Esophagus (tissue), 2 donors: ENCODE measurements at regions not wholly inside any gene's neighbourhood (a gene's known extent, or its start where the extent isn't known, plus 50 kb on each side); places are given as distances from the start of the nearest gene placed in this dataset.

ENCODE experiments used
- H3K27ac ChIP-seq, 2 donors: one replicate each; pipeline ENCODE4 v1.5.1; 2013; ENCODE audit warnings: low read depth in 2 of 2, mild to moderate bottlenecking in 2 of 2, inconsistent platforms in 1 of 2, low read length in 1 of 2, moderate library complexity in 1 of 2
- H3K27me3 ChIP-seq, 2 donors: one replicate each; pipeline ENCODE4 v1.6.1; 2013; ENCODE audit warnings: low read length in 2 of 2, control low read depth in 1 of 2, mild to moderate bottlenecking in 1 of 2; ENCODE audit not compliant: insufficient read depth in 2 of 2, control insufficient read depth in 1 of 2
- H3K36me3 ChIP-seq, 2 donors: one replicate each; pipeline ENCODE4 v1.6.1; 2013; ENCODE audit warnings: low read length in 1 of 2; ENCODE audit not compliant: control insufficient read depth in 2 of 2, insufficient read depth in 2 of 2
- H3K4me1 ChIP-seq, 2 donors: one replicate each; pipeline ENCODE4 v1.6.1; 2013; ENCODE audit warnings: low read length in 1 of 2; ENCODE audit not compliant: control insufficient read depth in 2 of 2, insufficient read depth in 2 of 2
- H3K4me3 ChIP-seq, 2 donors: one replicate each; pipeline ENCODE4 v1.5.1; 2013; ENCODE audit warnings: low read length in 2 of 2, mild to moderate bottlenecking in 2 of 2, low read depth in 1 of 2, moderate library complexity in 1 of 2
- H3K9me3 ChIP-seq, 2 donors: one replicate each; pipeline ENCODE4 v1.6.1; 2013; ENCODE audit warnings: mild to moderate bottlenecking in 2 of 2, low read depth in 1 of 2, low read length in 1 of 2, moderate library complexity in 1 of 2; ENCODE audit not compliant: control insufficient read depth in 2 of 2, insufficient read depth in 1 of 2
- WGBS, 2 donors: extraction: QIAGEN DNeasy Blood & Tissue Kit; methylation state at CpG; one replicate each; pipeline ENCODE4 v1.1.7; 2013; 5-methylcytosine and 5-hydroxymethylcytosine counted together
- donor health status: healthy with polysubstance abuse.
- donor health status: Bipolar disorder and iron deficiency.

GRCh38 chr12:123092866-123093265, 58.0 kb downstream of the PITPNM2 start:
- H3K9me3 ChIP-seq = no peaks in the 10 kb centered on the region
- H3K27me3 ChIP-seq = no peaks in the 10 kb centered on the region
- 92 to 95% methylated on average over 4 of the region's 4 CpGs for WGBS, 2 donors

GRCh38 chr12:123091230-123092150, 59.4 kb downstream of the PITPNM2 start:
- H3K4me1 ChIP-seq = peaks cover 14 to 16% of the 10 kb centered on the region in 2 donors
- no peaks in the 10 kb centered on the region for H3K9me3 ChIP-seq
- WGBS, 2 donors = 94 to 98% methylated on average over 8 of the region's 8 CpGs
- H3K27ac ChIP-seq = no peak overlapping the region
- H3K4me3 ChIP-seq = no peak overlapping the region
- H3K36me3 ChIP-seq = no peaks in the 10 kb centered on the region
- no peaks in the 10 kb centered on the region for H3K27me3 ChIP-seq

More at GRCh38 chr12:123092866-123093265, 58.0 kb downstream of the PITPNM2 start:
- Histone ChIP-seq H3K36me3 (no peaks in the 10 kb centered on the region), H3K4me1 (peaks cover 16 to 17% of the 10 kb centered on the region in 2 donors), H3K4me3 (no peak overlapping the region), H3K27ac (no peak overlapping the region)

DNA sequence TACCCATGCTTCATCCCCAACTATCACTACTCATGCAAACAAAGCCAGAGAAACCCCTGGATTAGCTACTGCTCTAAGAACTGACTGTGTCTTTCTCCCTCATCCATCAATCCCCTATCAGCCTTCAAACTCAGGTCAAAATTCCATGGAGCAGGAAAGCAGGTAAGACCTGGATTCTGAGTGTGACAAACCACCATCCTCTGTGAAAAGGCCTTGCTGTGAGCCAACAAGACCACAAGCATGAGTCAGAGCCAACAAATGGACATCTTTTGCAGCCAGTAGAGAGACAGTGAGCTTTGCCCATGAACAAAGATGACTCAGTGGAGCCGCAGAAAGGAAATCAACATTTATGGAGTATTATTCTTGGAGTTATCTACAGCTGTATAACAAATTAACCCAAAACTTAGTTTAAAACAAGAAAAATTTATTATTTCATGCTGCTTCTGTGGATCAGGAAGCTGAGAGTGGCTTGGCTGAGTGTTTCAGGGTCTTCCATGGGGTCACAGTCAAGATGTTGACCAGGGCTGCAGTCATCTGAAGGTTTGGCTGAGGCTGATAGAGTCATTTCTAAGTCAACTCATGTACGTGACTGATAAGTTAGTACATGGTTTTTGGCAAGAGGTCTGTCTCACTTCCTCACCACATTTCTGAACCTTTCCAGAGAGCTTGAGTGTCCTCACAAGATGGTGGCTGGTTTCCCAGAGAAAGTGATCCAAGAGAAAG, 61.1 kb downstream of the PITPNM2 start:
- Histone ChIP-seq H3K27me3 (no peaks in the 10 kb centered on the region), H3K4me3 (no peak overlapping the region), H3K9me3 (no peaks in the 10 kb centered on the region), H3K27ac (no peak overlapping the region), H3K36me3 (no peaks in the 10 kb centered on the region), H3K4me1 (peaks cover 5 to 14% of the 10 kb centered on the region in 2 donors)
- WGBS, 2 donors = 57 to 66% methylated on average over 2 of the region's 2 CpGs

GRCh38 chr12:123089140-123089539, 61.8 kb downstream of the PITPNM2 start:
- no peaks in the 10 kb centered on the region for H3K36me3 ChIP-seq
- H3K9me3 ChIP-seq = no peaks in the 10 kb centered on the region
- no peak overlapping the region for H3K27ac ChIP-seq
- peaks cover 3 to 14% of the 10 kb centered on the region in 2 donors for H3K4me1 ChIP-seq
- H3K4me3 ChIP-seq = no peak overlapping the region
- 79 to 91% methylated on average over 6 of the region's 6 CpGs for WGBS, 2 donors
- no peaks in the 10 kb centered on the region for H3K27me3 ChIP-seq

- H3K4me1 ChIP-seq = peaks cover 2 to 11% of the 10 kb centered on the region in 2 donors
- H3K4me3 ChIP-seq = no peak overlapping the region
- H3K36me3 ChIP-seq = no peaks in the 10 kb centered on the region
- H3K9me3 ChIP-seq = no peaks in the 10 kb centered on the region
- no peaks in the 10 kb centered on the region for H3K27me3 ChIP-seq
- H3K27ac ChIP-seq = peak overlapping the region in 1 of 2 donors; percentile 14
- WGBS, 2 donors = 49 to 67% methylated on average over 10 of the region's 10 CpGs
Measured at GRCh38 chr12:123085730-123086487, 65.0 kb downstream of the PITPNM2 start.

DNA sequence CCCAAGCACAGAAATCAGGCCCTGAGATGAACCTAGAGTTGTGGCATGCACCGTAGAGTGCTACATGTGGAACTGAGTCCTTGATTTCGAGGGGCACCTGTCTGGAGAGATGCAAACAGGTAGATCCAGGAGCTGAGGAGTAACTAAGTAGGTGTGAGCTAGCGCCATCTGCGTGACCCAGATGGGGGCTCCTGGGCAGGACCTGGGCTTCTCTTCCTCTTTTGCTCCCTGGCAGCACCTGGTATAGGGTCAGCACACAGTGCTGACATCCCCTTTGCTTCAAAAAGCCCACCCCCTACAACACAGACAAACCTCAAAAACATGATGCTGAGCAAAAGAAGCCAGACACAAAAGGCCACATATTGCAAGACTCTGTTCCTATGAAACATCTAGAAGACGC, 65.8 kb downstream of the PITPNM2 start:
- H3K4me3 ChIP-seq = no peak overlapping the region
- H3K9me3 ChIP-seq = no peaks in the 10 kb centered on the region
- H3K27me3 ChIP-seq = no peaks in the 10 kb centered on the region
- 92 to 94% methylated on average over 5 of the region's 5 CpGs for WGBS, 2 donors
- no peak overlapping the region for H3K27ac ChIP-seq
- H3K4me1 ChIP-seq = peaks cover 2 to 11% of the 10 kb centered on the region in 2 donors
- no peaks in the 10 kb centered on the region for H3K36me3 ChIP-seq

DNA sequence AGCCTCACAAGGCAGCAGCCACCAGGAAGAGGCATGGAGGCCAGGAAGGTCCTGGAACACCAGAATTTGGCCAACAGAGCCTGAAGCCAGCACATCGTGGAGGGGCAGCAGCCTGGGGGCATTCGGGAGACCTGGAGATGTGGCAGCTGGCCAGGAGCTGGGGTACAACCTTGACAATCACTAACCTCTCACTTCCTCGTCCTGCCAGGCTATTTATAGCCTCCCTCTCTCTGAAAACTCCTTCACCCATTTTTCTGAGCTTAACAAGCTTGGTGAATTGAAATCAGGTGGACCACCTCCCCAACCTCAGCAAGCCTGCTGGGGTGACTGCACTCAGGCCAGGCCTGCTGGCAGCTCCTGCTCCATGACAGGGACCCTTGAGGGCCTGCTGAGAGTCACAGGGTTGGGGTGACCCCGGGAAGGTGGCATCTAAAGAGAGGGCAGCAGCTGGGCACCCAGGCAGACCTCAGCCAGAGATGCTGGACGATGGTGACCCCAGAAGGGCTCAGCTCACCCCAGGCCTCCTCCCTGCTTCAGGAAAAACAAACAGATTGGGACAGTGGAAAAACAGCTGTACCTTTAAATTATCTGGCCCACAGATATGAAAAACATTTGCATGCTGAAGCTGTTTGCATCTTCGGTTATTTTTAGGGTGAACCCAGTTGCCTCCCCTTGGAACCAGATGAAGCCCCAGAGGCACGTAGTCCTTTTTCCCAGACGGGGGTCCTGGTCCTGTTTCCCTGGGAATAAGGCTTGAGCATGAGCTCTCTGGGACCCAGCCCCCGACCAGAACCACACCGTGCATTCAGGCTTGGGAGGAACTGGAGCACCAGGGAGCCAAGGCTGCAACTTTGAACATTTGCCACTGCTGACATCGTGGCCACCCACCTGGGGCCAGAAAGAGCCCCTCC, 67.0 kb downstream of the PITPNM2 start:
- no peaks in the 10 kb centered on the region for H3K36me3 ChIP-seq
- no peaks in the 10 kb centered on the region for H3K9me3 ChIP-seq
- H3K4me3 ChIP-seq = no peak overlapping the region
- no peak overlapping the region for H3K27ac ChIP-seq
- H3K27me3 ChIP-seq = no peaks in the 10 kb centered on the region
- WGBS, 2 donors = 62 to 70% methylated on average over 11 of the region's 11 CpGs
- peaks cover 2 to 11% of the 10 kb centered on the region in 2 donors for H3K4me1 ChIP-seq

DNA sequence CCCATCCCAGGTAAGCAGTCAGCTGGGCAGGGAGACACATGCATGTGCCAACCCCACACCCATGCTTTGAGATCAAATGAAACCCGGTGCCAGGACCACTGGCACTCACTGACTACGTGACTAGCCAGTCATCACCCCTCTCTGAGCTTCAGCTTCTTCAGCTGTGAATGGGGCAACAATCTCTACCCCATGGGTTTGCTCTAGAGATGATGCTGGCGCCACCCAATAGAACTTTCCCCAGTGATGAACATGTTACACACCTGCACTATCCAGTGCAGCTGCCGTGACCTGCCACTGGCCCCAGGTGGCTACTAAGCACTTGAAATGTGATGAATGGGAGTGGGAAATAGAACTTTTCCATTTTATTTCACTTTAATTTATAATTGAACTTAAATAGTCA, 70.3 kb downstream of the PITPNM2 start:
- peaks cover 6% of the 10 kb centered on the region in 2 donors for H3K4me1 ChIP-seq
- 94 to 96% methylated on average over 4 of the region's 4 CpGs for WGBS, 2 donors
- no peaks in the 10 kb centered on the region for H3K27me3 ChIP-seq
- H3K4me3 ChIP-seq = no peak overlapping the region
- no peaks in the 10 kb centered on the region for H3K36me3 ChIP-seq
- no peaks in the 10 kb centered on the region for H3K9me3 ChIP-seq
- no peak overlapping the region for H3K27ac ChIP-seq
